C4-2B (cell line): ENCODE measurements at regions not wholly inside any gene's neighbourhood (a gene's known extent, or its start where the extent isn't known, plus 50 kb on each side); places are given as distances from the start of the nearest gene placed in this dataset.

Experiments
- ZFX ChIP-seq: fragments of 450-650 bp; IDR thresholded peaks from 2 replicates; pipeline ENCODE4 v1.6.1; 2017
- TF ChIP-seq, protein P1 (sequence below): fragments of 450-650 bp; conservative IDR thresholded peaks from 2 replicates; pipeline ENCODE4 v1.5.1; 2017; ENCODE audit warnings: mild to moderate bottlenecking

GRCh38 chr16:86761111-86762031 is 183.0 kb downstream of the FOXL1 start:
- TF ChIP-seq, protein P1, sequence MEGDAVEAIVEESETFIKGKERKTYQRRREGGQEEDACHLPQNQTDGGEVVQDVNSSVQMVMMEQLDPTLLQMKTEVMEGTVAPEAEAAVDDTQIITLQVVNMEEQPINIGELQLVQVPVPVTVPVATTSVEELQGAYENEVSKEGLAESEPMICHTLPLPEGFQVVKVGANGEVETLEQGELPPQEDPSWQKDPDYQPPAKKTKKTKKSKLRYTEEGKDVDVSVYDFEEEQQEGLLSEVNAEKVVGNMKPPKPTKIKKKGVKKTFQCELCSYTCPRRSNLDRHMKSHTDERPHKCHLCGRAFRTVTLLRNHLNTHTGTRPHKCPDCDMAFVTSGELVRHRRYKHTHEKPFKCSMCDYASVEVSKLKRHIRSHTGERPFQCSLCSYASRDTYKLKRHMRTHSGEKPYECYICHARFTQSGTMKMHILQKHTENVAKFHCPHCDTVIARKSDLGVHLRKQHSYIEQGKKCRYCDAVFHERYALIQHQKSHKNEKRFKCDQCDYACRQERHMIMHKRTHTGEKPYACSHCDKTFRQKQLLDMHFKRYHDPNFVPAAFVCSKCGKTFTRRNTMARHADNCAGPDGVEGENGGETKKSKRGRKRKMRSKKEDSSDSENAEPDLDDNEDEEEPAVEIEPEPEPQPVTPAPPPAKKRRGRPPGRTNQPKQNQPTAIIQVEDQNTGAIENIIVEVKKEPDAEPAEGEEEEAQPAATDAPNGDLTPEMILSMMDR, result peak; percentile 78
- TF ChIP-seq ZFX, result no peak
